GM19467 (cell line): ENCODE measurements at regions not wholly inside any gene's neighbourhood (a gene's known extent, or its start where the extent isn't known, plus 50 kb on each side); places are given as distances from the start of the nearest gene placed in this dataset.
"Not testable (repeated sequence)": the region's sequence is repeated elsewhere in the genome, so short reads cannot be mapped to it uniquely, and the experiment has no call there.

Experiments
- ATAC-seq: cut with Tn5 transposase; IDR thresholded peaks from one replicate; pipeline ENCODE4 v1.9.1; 2021; ENCODE audit warnings: mild to moderate bottlenecking, moderate library complexity; ENCODE audit not compliant: unreplicated experiment

GRCh38 chr1:143644035-143644434, 327.8 kb downstream of the FAM72C start:
- ATAC-seq = not testable (repeated sequence)

GRCh38 chr1:143643148-143643885, 328.5 kb downstream of the FAM72C start:
- ATAC-seq = no peak

DNA sequence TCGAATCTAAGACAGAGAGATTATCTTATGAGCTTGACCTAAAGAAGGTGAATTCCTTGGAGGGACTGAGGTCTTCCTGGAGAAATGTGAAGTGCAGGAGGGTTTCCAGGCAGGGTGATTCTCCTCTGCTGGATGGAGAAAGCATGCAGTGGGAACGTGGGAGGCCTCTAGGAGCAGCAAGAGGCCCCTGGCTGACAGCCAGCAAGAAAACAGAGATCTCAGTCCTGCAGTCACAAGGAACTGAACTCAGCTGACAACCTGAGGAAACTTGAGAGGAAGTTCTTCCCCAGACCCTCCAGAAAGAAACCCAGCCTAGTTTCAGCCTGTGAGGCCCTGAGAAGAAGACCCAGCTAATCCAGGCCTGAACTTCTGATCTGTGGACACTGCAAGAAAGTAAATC, 345.9 kb downstream of the FAM72C start:
- no peak for ATAC-seq

DNA sequence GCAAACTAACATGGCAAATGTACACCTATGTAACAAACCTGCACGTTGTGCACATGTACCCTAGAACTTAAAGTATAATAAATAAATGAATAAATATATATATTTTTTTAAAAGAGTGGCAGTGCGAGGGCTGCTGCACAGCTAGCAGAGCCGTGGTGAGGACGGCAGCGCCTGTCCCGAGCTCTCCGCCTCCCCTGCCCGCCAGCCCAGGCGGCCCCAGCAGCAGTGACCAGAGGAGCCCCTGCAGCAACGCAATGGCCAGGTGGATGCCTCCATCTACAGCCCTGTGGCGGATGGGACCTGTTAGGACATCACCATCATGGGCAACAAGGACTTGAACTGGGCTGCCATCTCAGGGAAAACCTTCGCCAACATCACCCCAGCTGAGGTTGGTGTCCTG, 351.9 kb downstream of the FAM72C start:
- no peak for ATAC-seq

- no peak for ATAC-seq
Observed at GRCh38 chr1:143611159-143611558, 360.6 kb downstream of the FAM72C start.

GRCh38 chr1:143610196-143610595, 361.6 kb downstream of the FAM72C start:
- no peak for ATAC-seq

DNA sequence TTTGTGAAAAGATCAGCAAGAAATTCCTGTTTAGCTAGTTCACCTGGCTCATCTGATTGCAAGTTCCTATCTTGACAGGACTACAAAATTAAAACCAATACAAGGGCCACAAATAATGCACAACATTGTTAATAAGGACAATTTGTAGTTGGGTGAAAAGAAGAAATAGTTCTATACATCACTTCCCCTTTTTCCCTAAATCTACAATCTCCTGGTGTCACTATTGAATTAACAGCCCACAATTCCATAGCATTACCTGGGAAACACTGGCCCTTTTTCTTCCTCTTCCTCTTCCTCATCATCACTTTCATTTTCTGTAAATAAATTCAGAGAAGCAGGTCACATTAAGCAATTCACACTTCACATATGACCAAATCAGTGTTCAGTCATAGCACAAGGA, 366.9 kb downstream of the FAM72C start:
- no peak for ATAC-seq

DNA sequence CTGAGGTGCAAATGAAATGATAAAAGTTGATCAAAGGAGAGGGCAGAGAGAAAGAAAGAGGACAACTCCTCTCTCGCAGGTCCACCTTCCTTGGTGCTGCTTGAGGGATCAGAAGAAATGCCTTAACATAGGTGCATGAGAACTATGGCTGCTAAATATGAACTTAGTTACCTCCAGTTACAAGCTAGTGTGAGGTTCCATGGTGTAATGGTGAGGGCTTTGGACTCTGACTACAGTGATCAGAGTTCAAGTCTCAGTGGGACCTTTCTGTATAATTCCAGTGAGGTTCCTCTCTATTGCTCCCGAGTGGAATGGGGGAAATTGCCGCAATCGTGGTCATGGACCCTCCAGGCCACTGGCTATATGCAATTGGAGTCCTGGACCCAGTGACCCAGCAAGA, 387.3 kb downstream of the FAM72C start:
- ATAC-seq = no peak

DNA sequence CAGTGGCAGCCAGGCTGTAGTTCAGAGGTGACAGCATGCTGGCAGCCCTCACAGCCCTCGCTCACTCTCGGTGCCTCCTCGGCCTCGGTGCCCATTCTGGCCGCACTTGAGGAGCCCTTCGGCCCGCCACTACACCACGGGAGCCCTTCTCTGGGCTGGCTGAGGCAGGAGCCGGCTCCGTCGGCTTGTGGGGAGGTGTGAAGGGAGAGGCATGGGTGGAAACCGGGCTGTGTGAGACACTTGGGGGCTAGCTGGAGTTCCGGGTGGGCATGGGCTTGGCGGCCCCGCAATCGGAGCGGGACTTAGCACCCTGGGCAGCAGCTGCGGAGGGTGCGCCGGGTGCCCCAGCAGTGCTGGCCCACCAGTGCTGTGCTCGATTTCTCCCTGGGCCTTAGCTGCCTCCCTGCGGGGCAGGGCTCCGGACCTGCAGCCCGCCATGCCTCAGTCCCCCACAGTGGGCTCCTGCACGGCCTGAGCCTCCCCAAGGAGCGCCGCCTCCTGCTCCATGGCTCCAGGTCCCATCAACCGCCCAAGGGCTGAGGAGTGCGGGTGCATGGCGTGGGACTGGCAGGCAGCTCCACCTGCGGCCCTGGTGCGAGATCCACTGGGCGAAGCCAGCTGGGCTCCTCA, 396.8 kb downstream of the FAM72C start:
- ATAC-seq = no peak

DNA sequence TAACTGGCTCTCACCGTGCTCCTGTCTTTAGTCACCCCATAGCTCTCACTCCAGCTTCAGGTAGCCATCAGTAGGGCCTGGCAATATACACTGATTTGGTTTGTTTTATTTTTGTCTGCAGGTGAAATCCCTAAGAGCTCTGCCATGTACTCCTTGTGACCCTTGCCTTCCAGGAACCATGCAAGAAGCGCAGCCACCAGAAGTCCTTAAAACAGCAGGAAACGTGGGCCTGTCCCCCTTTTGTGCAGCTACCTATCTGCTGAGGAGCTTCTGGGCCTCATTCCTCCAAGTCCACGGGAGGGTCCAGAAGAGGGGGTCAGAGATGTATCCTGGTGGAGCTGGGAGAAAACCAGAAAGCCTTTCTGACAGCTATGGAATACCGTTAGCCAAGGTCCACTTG, 399.1 kb downstream of the FAM72C start:
- not testable (repeated sequence) for ATAC-seq

- not testable (repeated sequence) for ATAC-seq
Observed at GRCh38 chr1:143563761-143564160, 408.0 kb downstream of the FAM72C start.

DNA sequence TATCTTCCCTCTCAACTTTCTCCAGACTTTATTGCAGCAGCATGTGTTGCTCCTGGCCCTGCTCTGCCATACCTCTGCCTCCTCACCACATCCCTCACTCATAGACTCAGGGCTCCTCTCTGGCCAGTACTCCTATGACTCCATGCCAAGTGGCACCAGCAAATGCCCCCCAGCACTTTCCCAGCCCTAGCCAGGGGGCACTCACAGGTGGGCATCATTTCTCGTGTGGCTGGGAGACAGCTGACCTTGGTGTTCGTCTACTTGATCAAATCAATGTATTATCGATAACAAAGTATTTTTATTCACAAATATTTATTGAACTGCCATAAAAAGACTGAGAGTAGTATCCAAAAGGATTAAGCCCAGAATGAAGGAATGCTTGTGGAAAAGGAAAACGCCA, 418.2 kb downstream of the FAM72C start:
- ATAC-seq = no peak

GRCh38 chr1:143504703-143505102, 467.1 kb downstream of the FAM72C start:
- not testable (repeated sequence) for ATAC-seq

- not testable (repeated sequence) for ATAC-seq
Observed at GRCh38 chr1:143504080-143504479, 467.7 kb downstream of the FAM72C start.

- not testable (repeated sequence) for ATAC-seq
Observed at GRCh38 chr1:143503048-143503447, 468.7 kb downstream of the FAM72C start.

DNA sequence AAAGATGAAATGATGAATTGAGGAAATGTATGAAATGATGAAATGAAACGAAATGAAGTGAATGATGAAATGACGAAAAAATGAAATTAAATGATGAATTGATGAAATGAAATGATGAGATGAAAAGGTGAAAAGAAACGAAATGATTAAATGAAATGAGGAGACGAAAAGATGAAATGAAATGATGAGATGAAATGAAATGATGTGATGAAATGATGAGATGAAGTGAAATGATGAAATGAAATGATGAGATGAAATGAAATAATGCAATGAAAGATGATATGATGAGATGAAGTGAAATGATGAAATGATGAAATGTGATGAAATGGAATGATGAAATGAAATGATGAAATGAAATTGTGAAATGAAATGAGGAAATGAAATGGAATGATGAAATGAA, 469.7 kb downstream of the FAM72C start:
- not testable (repeated sequence) for ATAC-seq

DNA sequence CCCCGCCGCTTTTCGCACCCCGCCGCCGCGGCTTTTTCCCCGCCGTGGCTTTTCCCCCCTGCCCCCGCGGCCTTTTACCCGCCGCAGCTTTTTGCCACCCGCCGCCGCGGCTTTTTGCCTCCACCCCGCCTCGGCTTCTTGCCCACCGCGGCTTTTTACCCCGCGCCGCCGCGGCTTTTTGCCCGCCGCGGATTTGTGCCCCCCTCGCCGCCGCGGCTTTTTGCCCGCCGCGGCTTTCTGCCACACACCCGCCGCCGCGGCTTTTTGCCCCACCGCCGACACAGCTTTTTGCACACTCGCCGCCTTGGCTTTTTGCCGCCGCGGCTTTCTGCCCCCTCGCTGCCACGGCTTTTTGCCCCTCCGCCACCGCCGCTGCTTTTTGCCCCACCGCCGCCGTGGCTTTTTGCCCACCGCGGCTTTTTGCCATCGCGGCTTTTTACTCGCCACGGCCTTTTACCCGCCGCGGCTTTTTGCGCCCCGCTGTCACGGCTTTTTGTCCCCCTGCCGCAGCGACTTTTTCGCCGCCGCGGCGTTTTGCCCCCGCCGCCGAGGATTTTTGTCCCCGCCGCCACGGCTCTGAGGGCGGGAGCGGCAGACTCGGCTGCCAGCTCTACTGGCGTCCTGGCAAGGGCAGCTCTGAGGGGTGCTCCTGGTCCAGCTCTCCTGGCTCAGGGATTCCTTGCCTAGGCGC, 473.6 kb downstream of the FAM72C start:
- ATAC-seq = not testable (repeated sequence)

- no peak for ATAC-seq
Observed at GRCh38 chr1:143497374-143497747, 474.4 kb downstream of the FAM72C start.

- ATAC-seq = not testable (repeated sequence)
Observed at GRCh38 chr1:143496526-143497373, 475.0 kb downstream of the FAM72C start.
